ENCODE measurements at regions not wholly inside any gene's neighbourhood (a gene's known extent, or its start where the extent isn't known, plus 50 kb on each side); places are given as distances from the start of the nearest gene placed in this dataset.
"Not testable (repeated sequence)": the region's sequence is repeated elsewhere in the genome, so short reads cannot be mapped to it uniquely, and the experiment has no call there.

GRCh38 chr17:21756856-21757619 is 64.7 kb downstream of the KCNJ18 start:
- CTCF ChIA-PET: no interaction called here
- POLR2A ChIA-PET: no interaction called here
- H3K9me3 ChIP-seq (ENCODE audit: control insufficient read depth, insufficient read depth, low read depth, low read length): no peaks in the 10 kb centered on the region
- TF ChIP-seq ZNF449 (tag by site-specific recombination; IDR thresholded peaks at IDR 0.05) (no peak), ZNF335 (tag by site-specific recombination; conservative IDR thresholded peaks at IDR 0.05) (no peak), ZNF394 (tag by site-specific recombination; IDR thresholded peaks at IDR 0.05; ENCODE audit: borderline replicate concordance) (no peak), ZNF76 (tag by site-specific recombination; IDR thresholded peaks at IDR 0.05; ENCODE audit: borderline replicate concordance, low read depth) (no peak), ZNF366 (tag by site-specific recombination; conservative IDR thresholded peaks at IDR 0.05) (no peak), ZNF23 (tag by site-specific recombination; IDR thresholded peaks at IDR 0.05; ENCODE audit: borderline replicate concordance) (no peak), KLF8 (tag by site-specific recombination; IDR thresholded peaks at IDR 0.05) (no peak), ZNF792 (tag by site-specific recombination; IDR thresholded peaks at IDR 0.05) (no peak), PATZ1 (tag by site-specific recombination; IDR thresholded peaks at IDR 0.05) (no peak), ZNF621 (tag by site-specific recombination; IDR thresholded peaks at IDR 0.05) (no peak), ZNF624 (tag by site-specific recombination; IDR thresholded peaks at IDR 0.05) (no peak), PRDM2 (tag by site-specific recombination; IDR thresholded peaks at IDR 0.05; ENCODE audit: borderline replicate concordance) (no peak)
- H3K27ac ChIP-seq (ENCODE audit: extremely low read depth, low read depth, low read length): no peak overlapping the region
- no peaks in the 10 kb centered on the region for H3K36me3 ChIP-seq (ENCODE audit: control insufficient read depth in 2 of 2, insufficient read depth in 1 of 2, low read length in 2 of 2)
- no peak overlapping the region for H3K4me3 ChIP-seq (ENCODE audit: low read depth, low read length)
- no peaks in the 10 kb centered on the region for H3K4me1 ChIP-seq (ENCODE audit: control insufficient read depth, insufficient read depth, low read length)

GRCh38 chr17:21759636-21760035 is 67.3 kb downstream of the KCNJ18 start:
- H3K9me3 ChIP-seq (ENCODE audit: control insufficient read depth, insufficient read depth, low read depth, low read length); CTCF ChIA-PET; H3K27ac ChIP-seq (ENCODE audit: extremely low read depth, low read depth, low read length); H3K36me3 ChIP-seq (ENCODE audit: control insufficient read depth in 2 of 2, insufficient read depth in 1 of 2, low read length in 2 of 2); H3K4me1 ChIP-seq (ENCODE audit: control insufficient read depth, insufficient read depth, low read length); POLR2A ChIA-PET; H3K4me3 ChIP-seq (ENCODE audit: low read depth, low read length): not testable (repeated sequence)

- H3K36me3 ChIP-seq (ENCODE audit: control insufficient read depth in 2 of 2, insufficient read depth in 1 of 2, low read length in 2 of 2); H3K4me1 ChIP-seq (ENCODE audit: control insufficient read depth, insufficient read depth, low read length); POLR2A ChIA-PET; CTCF ChIA-PET; H3K27ac ChIP-seq (ENCODE audit: extremely low read depth, low read depth, low read length); H3K4me3 ChIP-seq (ENCODE audit: low read depth, low read length); H3K9me3 ChIP-seq (ENCODE audit: control insufficient read depth, insufficient read depth, low read depth, low read length): not testable (repeated sequence)
These were observed 71.5 kb downstream of the KCNJ18 start for GRCh38 chr17:21763738-21764340.

GRCh38 chr17:21765651-21766290 is 73.4 kb downstream of the KCNJ18 start:
- POLR2A ChIA-PET; H3K4me3 ChIP-seq (ENCODE audit: low read depth, low read length); H3K4me1 ChIP-seq (ENCODE audit: control insufficient read depth, insufficient read depth, low read length); CTCF ChIA-PET; H3K27ac ChIP-seq (ENCODE audit: extremely low read depth, low read depth, low read length); H3K36me3 ChIP-seq (ENCODE audit: control insufficient read depth in 2 of 2, insufficient read depth in 1 of 2, low read length in 2 of 2); H3K9me3 ChIP-seq (ENCODE audit: control insufficient read depth, insufficient read depth, low read depth, low read length): not testable (repeated sequence)

GRCh38 chr17:21766565-21766964 is 74.2 kb downstream of the KCNJ18 start:
- H3K9me3 ChIP-seq (ENCODE audit: control insufficient read depth, insufficient read depth, low read depth, low read length); H3K4me3 ChIP-seq (ENCODE audit: low read depth, low read length); H3K4me1 ChIP-seq (ENCODE audit: control insufficient read depth, insufficient read depth, low read length); CTCF ChIA-PET; POLR2A ChIA-PET; H3K36me3 ChIP-seq (ENCODE audit: control insufficient read depth in 2 of 2, insufficient read depth in 1 of 2, low read length in 2 of 2); H3K27ac ChIP-seq (ENCODE audit: extremely low read depth, low read depth, low read length): not testable (repeated sequence)

All from HEK293 (cell line).